GM06990 (cell line): ENCODE measurements at regions not wholly inside any gene's neighbourhood (a gene's known extent, or its start where the extent isn't known, plus 50 kb on each side); places are given as distances from the start of the nearest gene placed in this dataset.

Source experiments
- DNase-seq: peaks from one replicate; pipeline ENCODE4 v3.0.0-alpha.2; 2011; ENCODE audit not compliant: insufficient read length; ENCODE audit errors: extremely low read depth
- H3K27me3 ChIP-seq: replicated peaks from 2 replicates; pipeline ENCODE4 v1.6.0; 2011; ENCODE audit warnings: low read length; ENCODE audit not compliant: control insufficient read depth, insufficient read depth
- H3K36me3 ChIP-seq: 2 replicates; pipeline ENCODE4 v1.5.1; 2011; ENCODE audit warnings: low read length; ENCODE audit not compliant: control insufficient read depth, insufficient read depth
- H3K4me3 ChIP-seq: replicated peaks from 2 replicates; pipeline ENCODE4 v1.5.1; 2011; ENCODE audit warnings: low read depth, mild to moderate bottlenecking, control low read depth, low read length
- TF ChIP-seq, protein P1 (sequence below): IDR thresholded peaks from 2 replicates; pipeline ENCODE4 v1.5.1; 2011; ENCODE audit warnings: low read length, control low read depth, mild to moderate bottlenecking, inconsistent platforms; ENCODE audit not compliant: insufficient read depth, poor library complexity, severe bottlenecking

DNA sequence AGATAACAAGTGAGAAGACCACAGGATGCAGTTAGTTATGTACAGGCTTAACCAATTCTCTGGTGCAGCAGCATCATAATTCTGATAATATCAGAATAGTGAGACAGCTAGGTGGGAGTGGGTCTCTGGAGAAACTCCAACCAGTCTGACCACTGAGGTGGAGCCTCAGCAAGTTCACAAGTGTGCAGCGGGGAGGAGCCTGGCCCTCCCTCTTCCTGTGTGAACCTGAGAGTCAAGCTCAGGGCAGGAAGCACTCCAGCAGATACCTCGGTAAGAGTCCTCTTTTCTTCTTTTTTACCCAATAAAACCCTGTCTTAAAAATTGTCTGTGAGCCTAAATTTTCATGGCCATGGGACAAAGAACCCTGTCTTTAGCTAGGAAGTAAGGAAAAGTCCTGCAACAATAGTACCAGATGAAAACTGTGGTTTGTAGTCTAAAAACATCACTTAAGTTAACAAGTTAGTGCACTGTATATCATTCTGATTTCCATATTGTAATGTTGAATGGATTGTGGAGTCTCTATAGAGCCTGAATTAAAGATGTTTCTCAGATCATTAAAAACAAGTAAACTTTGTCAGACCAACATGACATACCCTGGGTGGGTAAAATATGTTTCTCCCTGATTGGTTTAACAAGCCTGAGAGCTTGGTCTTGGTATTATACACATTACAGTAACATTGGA is 370.8 kb downstream of the TMEM182 start:
- no peak overlapping the region; the same call in 1 of the 2 replicates for H3K4me3 ChIP-seq
- no peaks in the 10 kb centered on the region for H3K27me3 ChIP-seq
- TF ChIP-seq, protein P1, sequence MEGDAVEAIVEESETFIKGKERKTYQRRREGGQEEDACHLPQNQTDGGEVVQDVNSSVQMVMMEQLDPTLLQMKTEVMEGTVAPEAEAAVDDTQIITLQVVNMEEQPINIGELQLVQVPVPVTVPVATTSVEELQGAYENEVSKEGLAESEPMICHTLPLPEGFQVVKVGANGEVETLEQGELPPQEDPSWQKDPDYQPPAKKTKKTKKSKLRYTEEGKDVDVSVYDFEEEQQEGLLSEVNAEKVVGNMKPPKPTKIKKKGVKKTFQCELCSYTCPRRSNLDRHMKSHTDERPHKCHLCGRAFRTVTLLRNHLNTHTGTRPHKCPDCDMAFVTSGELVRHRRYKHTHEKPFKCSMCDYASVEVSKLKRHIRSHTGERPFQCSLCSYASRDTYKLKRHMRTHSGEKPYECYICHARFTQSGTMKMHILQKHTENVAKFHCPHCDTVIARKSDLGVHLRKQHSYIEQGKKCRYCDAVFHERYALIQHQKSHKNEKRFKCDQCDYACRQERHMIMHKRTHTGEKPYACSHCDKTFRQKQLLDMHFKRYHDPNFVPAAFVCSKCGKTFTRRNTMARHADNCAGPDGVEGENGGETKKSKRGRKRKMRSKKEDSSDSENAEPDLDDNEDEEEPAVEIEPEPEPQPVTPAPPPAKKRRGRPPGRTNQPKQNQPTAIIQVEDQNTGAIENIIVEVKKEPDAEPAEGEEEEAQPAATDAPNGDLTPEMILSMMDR: no peak
- H3K36me3 ChIP-seq: no peaks in the 10 kb centered on the region
- no peak for DNase-seq

DNA sequence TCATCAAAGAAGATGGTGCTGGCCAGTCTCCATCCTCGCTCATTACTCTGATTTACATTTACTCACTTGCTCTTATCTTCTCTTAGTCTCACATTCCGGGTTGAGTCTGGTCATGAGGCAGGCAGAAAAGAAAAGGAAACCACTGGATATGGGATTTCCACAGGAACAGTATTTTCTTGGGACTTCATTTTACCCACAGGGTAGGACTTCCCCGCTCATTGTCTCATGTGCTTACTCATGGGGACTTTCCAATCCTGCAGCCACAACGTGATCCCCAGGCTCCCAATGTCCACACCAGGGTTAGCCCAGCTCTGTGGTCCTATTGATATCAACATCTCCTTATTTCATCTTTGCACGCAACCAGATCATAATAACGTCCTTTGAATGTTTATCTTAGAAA is 373.8 kb downstream of the TMEM182 start:
- TF ChIP-seq, protein P1: no peak
- H3K4me3 ChIP-seq: no peak overlapping the region
- DNase-seq: no peak
- no peaks in the 10 kb centered on the region for H3K36me3 ChIP-seq
- no peaks in the 10 kb centered on the region for H3K27me3 ChIP-seq

DNA sequence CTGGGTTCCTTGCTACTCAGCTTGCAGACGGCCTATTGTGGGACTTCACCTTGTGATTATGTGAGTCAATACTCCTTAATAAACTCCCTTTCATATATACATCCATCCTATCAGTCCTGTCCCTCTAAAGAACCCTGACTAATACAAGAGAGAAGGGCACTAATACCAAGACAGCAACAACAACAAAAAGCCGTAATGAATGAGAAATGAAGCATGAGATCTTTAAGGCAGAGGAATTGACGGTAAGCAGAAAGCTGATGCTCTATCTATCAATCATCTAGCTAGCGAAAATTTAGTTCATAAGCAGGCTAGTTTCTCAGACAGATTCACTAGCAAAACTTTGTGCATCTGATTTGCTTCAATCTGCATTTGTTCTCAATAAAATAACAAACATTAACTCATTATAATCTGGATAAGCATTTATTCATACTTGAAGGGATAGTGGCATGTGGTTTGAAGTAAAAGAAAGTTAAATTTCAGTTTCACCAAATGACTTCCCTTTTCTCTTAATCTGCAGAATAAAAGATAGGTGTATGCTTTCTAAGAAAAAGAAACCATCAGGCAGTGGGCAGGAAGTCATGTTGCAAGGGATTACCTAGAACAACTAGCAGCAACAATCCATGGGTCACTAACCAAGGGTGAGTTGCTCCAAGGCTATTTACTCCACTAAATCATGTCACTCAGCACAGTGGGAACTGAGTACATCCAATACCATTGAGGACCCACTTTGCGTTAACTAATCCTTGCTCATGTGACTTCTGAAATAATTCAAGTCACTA is 376.5 kb downstream of the TMEM182 start:
- DNase-seq: peak; percentile 14

DNA sequence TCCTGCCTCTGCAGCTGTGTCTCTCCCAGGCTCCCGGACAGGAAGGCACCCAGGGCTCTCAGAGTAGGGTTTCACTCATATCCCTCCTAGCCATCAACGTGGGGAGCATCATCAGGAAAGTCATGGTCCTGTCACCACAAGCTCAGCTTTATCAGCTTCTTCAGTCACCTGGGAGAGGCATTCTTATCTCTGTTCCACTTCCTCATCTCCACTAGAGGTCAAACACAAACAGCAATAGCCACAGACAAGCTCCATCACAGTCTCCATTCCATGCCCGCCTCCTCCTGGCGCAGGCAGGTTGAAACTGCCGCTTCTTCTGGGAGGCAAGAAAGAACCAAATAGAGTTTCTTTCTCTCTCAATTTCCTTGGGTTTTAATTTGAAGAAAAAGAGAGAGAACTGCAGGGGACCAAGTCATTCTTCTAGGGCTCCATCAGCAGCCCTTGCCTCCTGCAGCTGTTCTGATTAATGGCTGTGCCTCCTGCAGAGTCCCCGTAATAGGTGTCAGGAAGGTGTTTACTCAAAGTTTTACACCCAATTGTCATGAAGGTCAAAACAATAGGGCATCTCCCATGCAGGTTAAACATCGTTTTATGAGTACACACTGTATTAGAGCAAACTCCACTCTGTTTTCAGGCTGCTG is 377.9 kb downstream of the TMEM182 start:
- H3K36me3 ChIP-seq: no peaks in the 10 kb centered on the region
- no peak overlapping the region for H3K4me3 ChIP-seq
- H3K27me3 ChIP-seq: no peaks in the 10 kb centered on the region
- TF ChIP-seq, protein P1: no peak
- no peak for DNase-seq

More for the DNA sequence above, 376.5 kb downstream of the TMEM182 start:
- Histone ChIP-seq H3K27me3 (no peaks in the 10 kb centered on the region), H3K36me3 (no peaks in the 10 kb centered on the region), H3K4me3 (no peak overlapping the region)
- TF ChIP-seq, protein P1: no peak

DNA sequence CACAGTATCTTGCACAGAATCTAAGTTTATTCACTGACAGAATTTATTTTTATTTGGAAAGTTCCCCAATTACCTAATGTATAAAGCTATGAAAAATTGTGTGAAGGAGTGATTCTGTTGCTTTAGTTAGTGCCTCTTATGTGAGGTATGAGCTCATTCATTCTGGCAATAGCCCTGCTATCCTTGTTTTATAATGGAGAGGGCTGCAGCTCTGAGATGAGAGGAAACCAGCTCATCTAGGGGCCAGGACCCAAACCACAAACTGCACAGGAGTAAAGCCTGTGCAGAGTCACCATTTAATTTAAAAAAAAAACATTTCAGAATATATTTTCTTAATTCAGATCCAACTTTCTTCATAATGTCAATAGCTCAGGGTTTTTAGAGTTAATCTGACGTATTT is 383.0 kb downstream of the TMEM182 start:
- no peak for DNase-seq
- Histone ChIP-seq H3K4me3 (no peak overlapping the region), H3K36me3 (no peaks in the 10 kb centered on the region), H3K27me3 (no peaks in the 10 kb centered on the region; the same call in 1 of the 2 replicates)
- TF ChIP-seq, protein P1: no peak
